ENCODE measurements at regions not wholly inside any gene's neighbourhood (a gene's known extent, or its start where the extent isn't known, plus 50 kb on each side); places are given as distances from the start of the nearest gene placed in this dataset.

DNA sequence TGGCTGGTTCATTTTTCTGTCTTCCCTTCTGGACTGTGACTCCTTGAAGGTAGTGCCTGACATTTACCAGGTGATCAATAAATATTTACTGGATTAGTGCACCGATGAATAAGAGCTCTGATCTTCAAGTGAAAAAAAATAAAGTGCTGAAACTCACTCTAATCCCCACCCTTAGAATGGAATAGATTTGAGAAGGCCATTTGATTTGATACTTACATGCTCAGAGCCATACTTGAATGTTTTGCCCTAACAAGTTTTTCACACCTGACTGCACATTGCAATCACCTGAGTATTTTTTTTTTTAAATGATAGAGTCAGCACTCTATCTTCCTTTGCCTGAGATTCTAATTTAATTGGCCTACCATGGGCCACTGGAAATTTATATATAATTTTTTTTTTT is 105.7 kb downstream of the LRRC70 start:
- no peak overlapping the region for H3K4me3 ChIP-seq (ENCODE audit: low read length)
- no peak for DNase-seq (ENCODE audit: low read depth, low spot score)

DNA sequence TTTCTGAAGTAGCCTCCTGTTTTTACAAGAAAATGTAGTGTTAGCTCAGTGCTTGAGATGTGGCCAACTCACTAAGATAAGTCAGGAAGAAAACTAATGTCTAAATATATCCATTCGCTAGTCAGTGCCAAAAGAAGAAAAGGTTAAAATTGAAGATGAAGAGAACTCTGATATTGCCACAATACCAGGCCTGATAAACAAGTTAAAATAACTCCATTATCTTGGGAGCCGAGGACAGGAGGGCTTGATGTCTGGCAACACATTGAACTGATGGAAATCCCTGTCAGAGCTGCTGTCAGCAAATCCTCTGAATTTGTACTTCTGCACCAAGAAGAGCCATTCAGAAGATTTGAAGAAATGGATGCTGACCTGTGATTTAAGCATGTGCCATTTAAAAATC is 103.4 kb downstream of the LRRC70 start:
- no peak overlapping the region for H3K4me3 ChIP-seq (ENCODE audit: low read length)
- DNase-seq (ENCODE audit: low read depth, low spot score) = no peak

DNA sequence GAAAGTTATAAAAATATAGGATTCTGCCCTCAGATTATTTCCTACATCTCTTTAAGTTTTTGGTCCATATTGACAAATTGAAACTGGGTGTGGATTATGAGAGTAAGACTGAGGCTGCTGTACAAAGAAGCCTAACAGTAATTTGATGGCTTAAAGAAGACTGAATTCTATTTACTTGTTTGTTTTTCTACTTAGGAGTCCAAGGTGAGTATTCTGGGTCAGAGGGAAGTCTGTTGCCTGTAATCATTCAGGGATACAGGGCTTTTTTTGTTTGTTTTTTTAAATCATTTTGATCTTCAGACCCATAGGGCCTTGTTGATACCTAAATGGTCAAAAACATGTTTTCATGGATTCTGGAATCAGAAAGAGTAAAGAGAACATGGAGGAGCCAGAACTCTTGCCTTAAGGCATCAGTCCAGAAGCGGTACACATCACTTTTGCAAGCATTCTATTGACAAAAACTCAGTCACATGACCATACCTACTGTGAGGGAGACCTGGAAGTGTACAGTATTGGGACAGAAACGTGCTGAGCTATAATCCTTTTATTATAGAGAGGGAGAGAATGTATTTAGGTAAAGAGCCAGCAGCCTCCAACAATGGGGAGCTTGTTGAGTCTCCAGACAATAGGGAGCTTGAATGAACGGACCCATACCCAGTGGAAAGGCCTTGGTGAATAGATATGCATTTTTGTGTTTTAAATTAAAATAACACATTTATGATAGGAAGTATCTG is 102.7 kb downstream of the LRRC70 start:
- no peak for DNase-seq (ENCODE audit: low read depth, low spot score)
- no peak overlapping the region for H3K4me3 ChIP-seq (ENCODE audit: low read length)

DNA sequence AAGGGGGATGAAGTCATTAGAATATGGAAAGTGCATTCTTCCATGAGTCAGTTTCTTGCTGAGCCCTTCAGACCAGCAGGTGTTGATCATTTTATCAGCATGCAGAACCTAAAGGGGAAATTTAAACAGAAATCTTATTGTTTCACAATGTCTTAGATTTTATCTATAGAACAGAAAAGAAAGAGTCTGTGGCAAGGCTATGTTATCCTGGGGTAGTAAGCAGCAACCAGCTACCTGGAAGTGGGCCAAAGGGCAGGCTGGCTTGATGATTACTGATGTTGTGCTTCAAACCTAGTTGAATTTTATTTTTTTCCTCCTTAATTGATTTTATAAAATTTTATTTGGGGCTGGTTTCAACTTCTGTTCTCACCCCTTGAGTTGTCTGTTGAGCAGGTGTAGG is 101.5 kb downstream of the LRRC70 start:
- peak; percentile 45 for DNase-seq (ENCODE audit: low read depth, low spot score)
- H3K4me3 ChIP-seq (ENCODE audit: low read length) = no peak overlapping the region

All from Jurkat, Clone E6-1 (cell line).